ENCODE measurements at regions not wholly inside any gene's neighbourhood (a gene's known extent, or its start where the extent isn't known, plus 50 kb on each side); places are given as distances from the start of the nearest gene placed in this dataset.

DNA sequence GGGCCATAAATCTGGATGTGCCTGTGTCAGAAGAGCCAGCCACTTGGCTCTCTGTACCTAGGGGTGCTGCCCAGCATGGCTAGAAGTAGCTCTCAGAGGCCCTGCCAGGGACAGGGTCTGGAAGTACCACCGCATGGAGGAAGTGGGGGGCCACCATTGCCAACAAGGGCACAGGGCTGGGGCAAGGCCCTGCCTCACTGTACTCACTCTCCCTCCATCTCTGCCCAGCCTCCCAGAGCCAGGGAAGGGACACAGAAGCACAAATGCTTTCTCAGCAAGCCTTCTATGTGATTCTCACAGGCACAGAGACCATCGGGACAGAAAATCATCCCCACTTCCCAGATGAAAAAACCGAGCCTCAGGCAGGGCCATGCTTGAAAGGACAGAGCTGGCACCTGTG, 138.1 kb downstream of the C5orf15 start:
- CTCF ChIA-PET: no interaction called here
- BruUV-seq (replicated peaks): no TSS peak

DNA sequence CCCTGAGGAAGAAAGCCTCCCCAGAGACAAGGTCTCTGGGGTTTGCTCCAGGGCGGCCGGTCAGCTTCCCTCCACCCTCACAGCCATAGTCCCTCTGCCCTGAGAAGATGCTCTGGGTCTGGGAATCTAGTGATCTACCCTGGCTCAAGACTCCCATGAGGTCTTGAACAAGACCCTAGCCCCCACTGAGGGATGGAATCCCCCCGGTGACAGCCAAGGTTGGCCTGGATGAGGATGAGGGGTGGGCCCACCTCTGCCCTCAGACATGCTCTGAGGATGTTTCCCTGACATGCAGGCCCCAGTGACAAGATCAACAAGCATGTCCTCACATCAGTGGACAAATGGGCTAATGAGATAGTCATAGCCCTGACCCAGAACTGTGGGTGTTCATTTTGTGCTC, 138.6 kb downstream of the C5orf15 start:
- ATAC-seq (no peak), DNase-seq (no peak)
- Histone ChIP-seq H4K20me1 (ENCODE audit: low read length) (no peaks in the 10 kb centered on the region), H3K9me3 (ENCODE audit: low read length) (no peaks in the 10 kb centered on the region), H3F3A (ENCODE audit: low read length, unreplicated experiment) (no peaks in the 10 kb centered on the region), H3K4me3 (ENCODE audit: low read length) (no peak overlapping the region), H3K4me2 (ENCODE audit: low read length) (no peak overlapping the region), H3K9ac (ENCODE audit: low read length) (no peak overlapping the region), H2AFZ (ENCODE audit: low read length) (no peak overlapping the region), H3K4me1 (ENCODE audit: insufficient read depth, low read length) (peaks cover 18% of the 10 kb centered on the region), H3K36me3 (ENCODE audit: low read depth, low read length) (no peaks in the 10 kb centered on the region), H3K27ac (ENCODE audit: low read length) (no peak overlapping the region), H3K79me2 (ENCODE audit: low read length) (no peaks in the 10 kb centered on the region), H3K9me2 (replicated peaks; ENCODE audit: low read length) (no peaks in the 10 kb centered on the region), H3K27me3 (ENCODE audit: low read length) (no peaks in the 10 kb centered on the region)
- no TSS peak for BruUV-seq (replicated peaks)
- intact Hi-C loops (cut with micrococcal nuclease): no loop called here
- POLR2A ChIA-PET (ENCODE audit: unreplicated experiment): no interaction called here
- CTCF ChIA-PET: no interaction called here
- TF ChIP-seq, protein P1, sequence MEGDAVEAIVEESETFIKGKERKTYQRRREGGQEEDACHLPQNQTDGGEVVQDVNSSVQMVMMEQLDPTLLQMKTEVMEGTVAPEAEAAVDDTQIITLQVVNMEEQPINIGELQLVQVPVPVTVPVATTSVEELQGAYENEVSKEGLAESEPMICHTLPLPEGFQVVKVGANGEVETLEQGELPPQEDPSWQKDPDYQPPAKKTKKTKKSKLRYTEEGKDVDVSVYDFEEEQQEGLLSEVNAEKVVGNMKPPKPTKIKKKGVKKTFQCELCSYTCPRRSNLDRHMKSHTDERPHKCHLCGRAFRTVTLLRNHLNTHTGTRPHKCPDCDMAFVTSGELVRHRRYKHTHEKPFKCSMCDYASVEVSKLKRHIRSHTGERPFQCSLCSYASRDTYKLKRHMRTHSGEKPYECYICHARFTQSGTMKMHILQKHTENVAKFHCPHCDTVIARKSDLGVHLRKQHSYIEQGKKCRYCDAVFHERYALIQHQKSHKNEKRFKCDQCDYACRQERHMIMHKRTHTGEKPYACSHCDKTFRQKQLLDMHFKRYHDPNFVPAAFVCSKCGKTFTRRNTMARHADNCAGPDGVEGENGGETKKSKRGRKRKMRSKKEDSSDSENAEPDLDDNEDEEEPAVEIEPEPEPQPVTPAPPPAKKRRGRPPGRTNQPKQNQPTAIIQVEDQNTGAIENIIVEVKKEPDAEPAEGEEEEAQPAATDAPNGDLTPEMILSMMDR (conservative IDR thresholded peaks at IDR 0.05; ENCODE audit: low read depth, low read length): no peak
- TF ChIP-seq EZH2 (IDR thresholded peaks at IDR 0.05; ENCODE audit: low read length, unreplicated experiment) (no peak), EZH2phosphoT487 (IDR thresholded peaks at IDR 0.05; ENCODE audit: borderline replicate concordance, low read length) (no peak)

More for the DNA sequence above, 138.1 kb downstream of the C5orf15 start:
- peaks cover 18% of the 10 kb centered on the region for H3K4me1 ChIP-seq (ENCODE audit: insufficient read depth, low read length)
- no peak overlapping the region for H3K9ac ChIP-seq (ENCODE audit: low read length)
- H2AFZ ChIP-seq (ENCODE audit: low read length): no peak overlapping the region
- no peaks in the 10 kb centered on the region for H3K79me2 ChIP-seq (ENCODE audit: low read length)
- H3K27ac ChIP-seq (ENCODE audit: low read length): no peak overlapping the region
- no peak overlapping the region for H3K4me3 ChIP-seq (ENCODE audit: low read length)
- no peaks in the 10 kb centered on the region for H3K9me3 ChIP-seq (ENCODE audit: low read length)
- no peak for DNase-seq
- TF ChIP-seq, protein P1 (conservative IDR thresholded peaks at IDR 0.05; ENCODE audit: low read depth, low read length): no peak
- intact Hi-C loops (cut with micrococcal nuclease): no loop called here
- no peaks in the 10 kb centered on the region for H3K36me3 ChIP-seq (ENCODE audit: low read depth, low read length)
- POLR2A ChIA-PET (ENCODE audit: unreplicated experiment): no interaction called here
- H3F3A ChIP-seq (ENCODE audit: low read length, unreplicated experiment): no peaks in the 10 kb centered on the region
- H3K9me2 ChIP-seq (replicated peaks; ENCODE audit: low read length): no peaks in the 10 kb centered on the region
- H3K27me3 ChIP-seq (ENCODE audit: low read length): no peaks in the 10 kb centered on the region
- ATAC-seq: no peak
- no peaks in the 10 kb centered on the region for H4K20me1 ChIP-seq (ENCODE audit: low read length)
- H3K4me2 ChIP-seq (ENCODE audit: low read length): no peak overlapping the region

DNA sequence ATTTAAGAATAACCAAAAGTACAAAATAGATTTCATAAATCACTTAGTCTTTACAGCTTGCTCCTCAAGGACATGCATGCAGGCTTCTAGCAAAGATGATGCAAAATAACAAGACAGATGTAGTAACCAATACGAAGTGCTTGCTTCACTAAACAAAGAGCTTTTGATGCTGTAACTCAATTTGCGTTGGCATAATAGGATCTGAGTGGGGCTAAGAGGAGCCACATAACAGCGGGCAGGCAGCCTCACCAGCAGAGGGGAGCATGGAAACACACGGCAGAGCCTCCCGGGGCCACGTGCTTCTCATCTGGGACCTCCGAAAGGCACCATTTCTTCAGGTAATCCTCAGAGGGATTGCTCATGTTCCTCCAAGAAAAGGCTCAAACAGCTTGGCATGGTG, 139.7 kb downstream of the C5orf15 start:
- ChIA-PET POLR2A (ENCODE audit: unreplicated experiment) (no interaction called here), CTCF (no interaction called here)
- Histone ChIP-seq H3K4me3 (ENCODE audit: low read length) (no peak overlapping the region), H3K79me2 (ENCODE audit: low read length) (no peaks in the 10 kb centered on the region), H2AFZ (ENCODE audit: low read length) (no peak overlapping the region), H3K4me1 (ENCODE audit: insufficient read depth, low read length) (peaks cover 18% of the 10 kb centered on the region), H4K20me1 (ENCODE audit: low read length) (no peaks in the 10 kb centered on the region), H3K36me3 (ENCODE audit: low read depth, low read length) (no peaks in the 10 kb centered on the region), H3K4me2 (ENCODE audit: low read length) (no peak overlapping the region), H3K9me2 (replicated peaks; ENCODE audit: low read length) (no peaks in the 10 kb centered on the region), H3K9me3 (ENCODE audit: low read length) (no peaks in the 10 kb centered on the region), H3K27me3 (ENCODE audit: low read length) (no peaks in the 10 kb centered on the region), H3K27ac (ENCODE audit: low read length) (no peak overlapping the region), H3K9ac (ENCODE audit: low read length) (no peak overlapping the region), H3F3A (ENCODE audit: low read length, unreplicated experiment) (no peaks in the 10 kb centered on the region)
- no TSS peak for BruUV-seq (replicated peaks)
- no peak for ATAC-seq
- intact Hi-C loops (cut with micrococcal nuclease): no loop called here
- no peak for DNase-seq
- TF ChIP-seq EZH2phosphoT487 (IDR thresholded peaks at IDR 0.05; ENCODE audit: borderline replicate concordance, low read length) (no peak), EZH2 (IDR thresholded peaks at IDR 0.05; ENCODE audit: low read length, unreplicated experiment) (no peak)
- TF ChIP-seq, protein P1 (conservative IDR thresholded peaks at IDR 0.05; ENCODE audit: low read depth, low read length): no peak

Data from PC-3 (cell line).